ENCODE measurements at regions not wholly inside any gene's neighbourhood (a gene's known extent, or its start where the extent isn't known, plus 50 kb on each side); places are given as distances from the start of the nearest gene placed in this dataset.
"Not testable (repeated sequence)": the region's sequence is repeated elsewhere in the genome, so short reads cannot be mapped to it uniquely, and the experiment has no call there.

- H3K79me2 ChIP-seq (replicated peaks; ENCODE audit: insufficient read depth); H3K4me1 Mint-ChIP-seq; ATAC-seq; H3K27ac ChIP-seq (ENCODE audit: low read depth); H3K4me3 ChIP-seq; H3K36me3 ChIP-seq (ENCODE audit: insufficient read depth); H3K27ac Mint-ChIP-seq; H3K36me3 Mint-ChIP-seq (ENCODE audit: low read depth); H3K9me2 ChIP-seq (ENCODE audit: insufficient read depth); H3K27me3 ChIP-seq (ENCODE audit: insufficient read depth); H2AFZ ChIP-seq; H3F3A ChIP-seq (replicated peaks; ENCODE audit: low read depth); H3K4me3 Mint-ChIP-seq; H3K4me2 ChIP-seq; H3K4me1 ChIP-seq (ENCODE audit: insufficient read depth); H4K20me1 ChIP-seq (replicated peaks; ENCODE audit: insufficient read depth); H3K27me3 Mint-ChIP-seq (ENCODE audit: insufficient read depth, low read depth, poor library complexity); DNase-seq (ENCODE audit: low spot score): not testable (repeated sequence)
- peaks cover 12% of the 10 kb centered on the region; the same call in 2 of the 3 replicates for H3K9me3 Mint-ChIP-seq
Measured at GRCh38 chr10:31228780-31229179, 90.2 kb upstream of the ZEB1 start.

- Mint-ChIP-seq H3K36me3 (ENCODE audit: low read depth) (no peaks in the 10 kb centered on the region), H3K27ac (no peak overlapping the region), H3K9me3 (no peaks in the 10 kb centered on the region), H3K4me1 (no peaks in the 10 kb centered on the region), H3K27me3 (ENCODE audit: insufficient read depth, low read depth, poor library complexity) (no peaks in the 10 kb centered on the region), H3K4me3 (no peak overlapping the region)
- H3K27me3 ChIP-seq (ENCODE audit: insufficient read depth), result no peaks in the 10 kb centered on the region
- no peaks in the 10 kb centered on the region for H4K20me1 ChIP-seq (replicated peaks; ENCODE audit: insufficient read depth)
- no peak overlapping the region for H3K4me3 ChIP-seq
- no peaks in the 10 kb centered on the region for H3K4me1 ChIP-seq (ENCODE audit: insufficient read depth)
- no peak overlapping the region for H3K27ac ChIP-seq (ENCODE audit: low read depth)
- no peaks in the 10 kb centered on the region for H3K79me2 ChIP-seq (replicated peaks; ENCODE audit: insufficient read depth)
- H3K9me2 ChIP-seq (ENCODE audit: insufficient read depth), result 0 out of 2 replicates have a peak, but pooled peaks cover 4% of the 10 kb centered on the region
- no peak overlapping the region for H2AFZ ChIP-seq
- H3K36me3 ChIP-seq (ENCODE audit: insufficient read depth), result no peaks in the 10 kb centered on the region
- DNase-seq (ENCODE audit: low spot score), result no peak
- no peaks in the 10 kb centered on the region for H3F3A ChIP-seq (replicated peaks; ENCODE audit: low read depth)
- ATAC-seq, result no peak
- no peak overlapping the region for H3K4me2 ChIP-seq
- TF ChIP-seq POLR2AphosphoS5 (IDR thresholded peaks at IDR 0.05; ENCODE audit: low read depth), result no peak
- TF ChIP-seq STAT1 (IDR thresholded peaks at IDR 0.05; ENCODE audit: unreplicated experiment), result no peak
- TF ChIP-seq EZH2phosphoT487 (IDR thresholded peaks at IDR 0.05; ENCODE audit: unreplicated experiment), result no peak
- TF ChIP-seq JUNB (IDR thresholded peaks at IDR 0.05; ENCODE audit: unreplicated experiment), result no peak
- TF ChIP-seq CREB1 (CRISPR knock-in tag; IDR thresholded peaks at IDR 0.05; ENCODE audit: low read depth), result no peak
- TF ChIP-seq ZNF331 (CRISPR knock-in tag; IDR thresholded peaks at IDR 0.05; ENCODE audit: low read depth), result no peak
- TF ChIP-seq REST (IDR thresholded peaks at IDR 0.05; ENCODE audit: unreplicated experiment), result no peak
- TF ChIP-seq ETS1 (IDR thresholded peaks at IDR 0.05), result no peak
- no peak for TF ChIP-seq EZH2 (IDR thresholded peaks at IDR 0.05; ENCODE audit: low read depth, unreplicated experiment)
- no peak for TF ChIP-seq ZNF114 (CRISPR knock-in tag; IDR thresholded peaks at IDR 0.05)
- no peak for TF ChIP-seq ZNF462 (CRISPR knock-in tag; IDR thresholded peaks at IDR 0.05)
- no peak for TF ChIP-seq NANOG (IDR thresholded peaks at IDR 0.05; ENCODE audit: borderline replicate concordance)
Measured at GRCh38 chr10:31239961-31240360, 79.1 kb upstream of the ZEB1 start.
